Type B pancreatic cell (in vitro differentiated cells): ENCODE measurements at regions not wholly inside any gene's neighbourhood (a gene's known extent, or its start where the extent isn't known, plus 50 kb on each side); places are given as distances from the start of the nearest gene placed in this dataset.

Experiments used
- DNase-seq: peaks from one replicate; pipeline ENCODE4 v3.0.0; 2021; ENCODE audit warnings: mixed read lengths; ENCODE audit not compliant: unreplicated experiment; ENCODE audit errors: extremely low spot score
- H3K27ac Mint-ChIP-seq: 2 replicates; pipeline ENCODE4 v1.8.0; 2021; ENCODE audit warnings: mild to moderate bottlenecking, mixed read lengths
- H3K27me3 Mint-ChIP-seq: 2 replicates; pipeline ENCODE4 v1.8.0; 2021; ENCODE audit warnings: mixed read lengths
- H3K36me3 Mint-ChIP-seq: 2 replicates; pipeline ENCODE4 v1.8.0; 2021; ENCODE audit warnings: mixed read lengths
- H3K4me1 Mint-ChIP-seq: one replicate; pipeline ENCODE4 v1.8.0; 2021; ENCODE audit warnings: mixed read lengths; ENCODE audit not compliant: unreplicated experiment
- H3K4me3 Mint-ChIP-seq: 2 replicates; pipeline ENCODE4 v1.8.0; 2021; ENCODE audit warnings: mild to moderate bottlenecking, mixed read lengths
- H3K9me3 Mint-ChIP-seq: 2 replicates; pipeline ENCODE4 v1.8.0; 2021; ENCODE audit warnings: mixed read lengths
- CTCF ChIP-seq: fragments of 200-600 bp; sonication (generic); conservative IDR thresholded peaks from 2 replicates; pipeline ENCODE4 v1.5.0; 2021; ENCODE audit warnings: antibody characterized with exemption, mild to moderate bottlenecking

GRCh38 chrX:20397587-20397986, 130.9 kb upstream of the RPS6KA3 start:
- TF ChIP-seq CTCF: no peak
- Mint-ChIP-seq H3K9me3 (no peaks in the 10 kb centered on the region), H3K4me1 (no peaks in the 10 kb centered on the region), H3K27ac (no peak overlapping the region), H3K27me3 (no peaks in the 10 kb centered on the region), H3K36me3 (no peaks in the 10 kb centered on the region), H3K4me3 (no peak overlapping the region)
- DNase-seq: no peak

GRCh38 chrX:20394451-20394850, 127.7 kb upstream of the RPS6KA3 start:
- TF ChIP-seq CTCF: no peak
- H3K36me3 Mint-ChIP-seq: no peaks in the 10 kb centered on the region
- H3K27ac Mint-ChIP-seq: no peak overlapping the region
- DNase-seq: no peak
- no peaks in the 10 kb centered on the region for H3K27me3 Mint-ChIP-seq
- no peak overlapping the region for H3K4me3 Mint-ChIP-seq
- no peaks in the 10 kb centered on the region for H3K4me1 Mint-ChIP-seq
- no peaks in the 10 kb centered on the region for H3K9me3 Mint-ChIP-seq

GRCh38 chrX:20393944-20394343, 127.2 kb upstream of the RPS6KA3 start:
- Mint-ChIP-seq H3K36me3 (no peaks in the 10 kb centered on the region), H3K27me3 (no peaks in the 10 kb centered on the region), H3K4me3 (no peak overlapping the region), H3K9me3 (no peaks in the 10 kb centered on the region), H3K27ac (no peak overlapping the region), H3K4me1 (no peaks in the 10 kb centered on the region)
- no peak for DNase-seq
- TF ChIP-seq CTCF: no peak

- H3K4me1 Mint-ChIP-seq: no peaks in the 10 kb centered on the region
- H3K27ac Mint-ChIP-seq: no peak overlapping the region
- no peaks in the 10 kb centered on the region for H3K27me3 Mint-ChIP-seq
- no peak for DNase-seq
- TF ChIP-seq CTCF: no peak
- H3K9me3 Mint-ChIP-seq: no peaks in the 10 kb centered on the region
- no peaks in the 10 kb centered on the region for H3K36me3 Mint-ChIP-seq
- H3K4me3 Mint-ChIP-seq: no peak overlapping the region
Measured at GRCh38 chrX:20388594-20388993, 121.9 kb upstream of the RPS6KA3 start.

GRCh38 chrX:20383477-20383876, 116.8 kb upstream of the RPS6KA3 start:
- no peaks in the 10 kb centered on the region for H3K36me3 Mint-ChIP-seq
- no peaks in the 10 kb centered on the region for H3K27me3 Mint-ChIP-seq
- H3K27ac Mint-ChIP-seq: no peak overlapping the region
- no peak overlapping the region for H3K4me3 Mint-ChIP-seq
- no peak for DNase-seq
- peaks cover 5% of the 10 kb centered on the region for H3K4me1 Mint-ChIP-seq
- no peak for TF ChIP-seq CTCF
- no peaks in the 10 kb centered on the region for H3K9me3 Mint-ChIP-seq
